ENCODE measurements at regions not wholly inside any gene's neighbourhood (a gene's known extent, or its start where the extent isn't known, plus 50 kb on each side); places are given as distances from the start of the nearest gene placed in this dataset.

DNA sequence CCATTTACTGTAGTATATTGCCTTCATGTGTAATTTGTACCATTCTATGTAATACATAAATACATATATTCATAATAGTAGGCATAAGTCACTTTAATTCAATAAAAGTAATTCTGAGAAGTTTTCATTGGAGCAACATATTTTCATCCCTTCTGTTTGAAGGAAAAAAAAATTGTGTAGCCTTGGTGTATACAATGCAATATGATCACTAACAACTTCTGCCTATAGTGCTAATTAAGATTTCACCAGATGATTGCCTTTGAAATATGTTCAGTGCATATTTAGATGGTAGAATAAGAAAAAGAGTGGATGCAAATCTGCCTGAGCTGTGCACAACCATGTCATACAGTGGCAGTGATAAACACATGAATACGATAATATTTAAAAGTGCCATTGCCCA is 996.8 kb downstream of the EFNA5 start:
- TF ChIP-seq POLR2AphosphoS5 (IDR thresholded peaks at IDR 0.05) (no peak), EP300 (IDR thresholded peaks at IDR 0.05) (no peak), POLR2A (IDR thresholded peaks at IDR 0.05) (no peak)
- TF ChIP-seq, protein P1, sequence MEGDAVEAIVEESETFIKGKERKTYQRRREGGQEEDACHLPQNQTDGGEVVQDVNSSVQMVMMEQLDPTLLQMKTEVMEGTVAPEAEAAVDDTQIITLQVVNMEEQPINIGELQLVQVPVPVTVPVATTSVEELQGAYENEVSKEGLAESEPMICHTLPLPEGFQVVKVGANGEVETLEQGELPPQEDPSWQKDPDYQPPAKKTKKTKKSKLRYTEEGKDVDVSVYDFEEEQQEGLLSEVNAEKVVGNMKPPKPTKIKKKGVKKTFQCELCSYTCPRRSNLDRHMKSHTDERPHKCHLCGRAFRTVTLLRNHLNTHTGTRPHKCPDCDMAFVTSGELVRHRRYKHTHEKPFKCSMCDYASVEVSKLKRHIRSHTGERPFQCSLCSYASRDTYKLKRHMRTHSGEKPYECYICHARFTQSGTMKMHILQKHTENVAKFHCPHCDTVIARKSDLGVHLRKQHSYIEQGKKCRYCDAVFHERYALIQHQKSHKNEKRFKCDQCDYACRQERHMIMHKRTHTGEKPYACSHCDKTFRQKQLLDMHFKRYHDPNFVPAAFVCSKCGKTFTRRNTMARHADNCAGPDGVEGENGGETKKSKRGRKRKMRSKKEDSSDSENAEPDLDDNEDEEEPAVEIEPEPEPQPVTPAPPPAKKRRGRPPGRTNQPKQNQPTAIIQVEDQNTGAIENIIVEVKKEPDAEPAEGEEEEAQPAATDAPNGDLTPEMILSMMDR (IDR thresholded peaks at IDR 0.05): no peak

All from stomach (tissue), 4 donors.